HG03039 (cell line): ENCODE measurements at regions not wholly inside any gene's neighbourhood (a gene's known extent, or its start where the extent isn't known, plus 50 kb on each side); places are given as distances from the start of the nearest gene placed in this dataset.
A peak's percentile ranks its signal among the peaks of the same experiment; 100 is the strongest.

ENCODE experiments used
- ATAC-seq: cut with Tn5 transposase; IDR thresholded peaks from one replicate; pipeline ENCODE4 v1.9.1; 2021; ENCODE audit warnings: mild to moderate bottlenecking, moderate library complexity; ENCODE audit not compliant: unreplicated experiment

DNA sequence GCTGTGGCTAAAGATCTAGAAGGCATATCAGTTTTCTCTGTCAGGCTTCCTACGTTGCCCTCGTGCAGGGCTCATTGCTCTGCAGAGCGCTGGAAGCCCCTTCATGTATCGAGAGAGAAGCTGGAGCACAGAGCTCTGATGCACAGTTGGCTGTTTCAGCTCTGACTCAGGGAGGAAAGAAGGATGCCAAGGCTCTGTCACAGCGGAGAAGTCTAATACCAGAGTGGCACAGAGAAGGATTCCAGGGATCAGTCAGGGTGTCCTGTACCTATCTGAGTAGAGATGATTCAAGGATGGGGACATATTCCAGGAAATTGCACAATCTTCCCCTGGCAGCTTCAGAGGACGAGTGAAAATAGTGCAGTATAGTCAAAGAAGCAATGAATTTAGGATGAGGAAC lies 179.2 kb upstream of the FMN2 start:
- ATAC-seq = no peak

DNA sequence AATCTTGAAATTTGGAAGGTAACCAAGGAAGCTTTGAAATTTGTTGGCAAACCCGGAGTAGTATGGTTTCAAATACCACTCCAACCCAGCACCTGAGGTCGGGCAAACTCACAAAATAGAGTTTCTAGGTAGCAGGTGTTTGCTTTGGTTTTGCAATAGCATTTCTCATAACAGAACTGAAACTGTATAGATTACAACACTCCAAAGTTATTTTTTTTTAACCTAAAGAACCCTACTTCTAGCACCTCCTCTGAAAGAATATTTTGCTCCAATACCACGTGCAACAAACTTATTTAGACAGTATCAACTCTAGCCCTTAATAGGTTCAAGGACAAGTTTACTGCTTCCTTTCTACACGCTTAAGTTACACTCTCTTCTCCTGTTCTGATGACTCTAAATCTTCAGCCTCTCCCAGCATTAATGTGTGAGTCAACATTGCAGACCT lies 178.5 kb upstream of the FMN2 start:
- no peak for ATAC-seq

DNA sequence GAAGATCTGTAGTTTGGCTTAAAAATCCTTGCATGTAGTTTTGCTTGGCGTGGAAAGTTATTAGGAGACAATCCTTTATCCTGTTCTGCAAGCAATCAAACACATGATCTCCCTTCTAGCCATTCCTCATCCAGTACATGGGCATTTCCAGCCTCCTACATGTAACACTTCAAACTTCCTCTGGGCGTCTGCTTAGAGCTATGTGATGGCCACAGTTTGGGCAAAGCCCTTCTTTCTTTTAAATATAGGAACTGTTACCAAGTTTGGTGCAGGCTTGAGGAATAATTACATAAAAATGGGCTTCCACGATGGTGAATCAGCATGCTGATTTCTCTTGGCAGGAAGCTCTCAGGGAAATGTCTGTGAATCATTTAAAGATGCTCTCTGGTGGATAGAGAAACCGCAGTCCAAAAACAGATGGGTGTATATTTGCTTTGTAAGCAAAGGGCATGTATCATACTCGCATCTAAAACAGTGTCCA lies 176.9 kb upstream of the FMN2 start:
- no peak for ATAC-seq

DNA sequence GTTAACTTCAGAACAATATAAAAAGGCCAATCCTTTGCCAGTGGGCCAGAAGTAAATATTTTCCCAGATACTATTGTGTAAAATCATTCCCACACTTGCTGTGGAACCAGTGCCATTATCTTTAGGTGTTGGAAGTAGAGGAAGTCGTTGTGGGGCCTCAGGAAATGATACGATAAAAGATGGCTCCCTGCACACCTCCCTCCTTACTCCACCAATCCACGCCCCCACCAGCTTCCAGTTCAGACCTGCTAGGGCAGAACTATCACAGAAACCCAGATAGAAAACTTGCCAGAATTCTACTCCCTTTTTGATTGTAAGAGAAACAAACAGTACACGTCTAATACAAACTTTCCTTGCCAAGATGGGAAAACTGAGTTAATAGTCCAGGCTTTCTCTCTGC lies 173.0 kb upstream of the FMN2 start:
- no peak for ATAC-seq

DNA sequence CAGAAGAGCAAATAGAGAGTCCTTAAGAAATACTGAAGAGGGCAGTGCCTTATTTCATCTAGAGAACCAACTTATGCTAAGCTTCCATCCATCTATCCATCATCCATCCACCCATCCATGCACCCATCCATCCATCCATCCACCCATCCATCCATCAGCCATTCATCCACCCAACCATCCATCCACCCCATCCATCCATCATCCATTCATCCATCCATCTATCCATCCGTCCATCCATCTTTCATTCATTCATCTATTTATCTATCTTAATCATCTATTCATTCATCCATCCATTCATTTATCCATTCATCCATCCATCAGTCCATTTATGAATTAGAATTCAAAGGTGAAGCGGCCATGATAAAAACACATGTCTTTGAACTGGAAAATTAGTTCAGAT lies 171.5 kb upstream of the FMN2 start:
- ATAC-seq = no peak

DNA sequence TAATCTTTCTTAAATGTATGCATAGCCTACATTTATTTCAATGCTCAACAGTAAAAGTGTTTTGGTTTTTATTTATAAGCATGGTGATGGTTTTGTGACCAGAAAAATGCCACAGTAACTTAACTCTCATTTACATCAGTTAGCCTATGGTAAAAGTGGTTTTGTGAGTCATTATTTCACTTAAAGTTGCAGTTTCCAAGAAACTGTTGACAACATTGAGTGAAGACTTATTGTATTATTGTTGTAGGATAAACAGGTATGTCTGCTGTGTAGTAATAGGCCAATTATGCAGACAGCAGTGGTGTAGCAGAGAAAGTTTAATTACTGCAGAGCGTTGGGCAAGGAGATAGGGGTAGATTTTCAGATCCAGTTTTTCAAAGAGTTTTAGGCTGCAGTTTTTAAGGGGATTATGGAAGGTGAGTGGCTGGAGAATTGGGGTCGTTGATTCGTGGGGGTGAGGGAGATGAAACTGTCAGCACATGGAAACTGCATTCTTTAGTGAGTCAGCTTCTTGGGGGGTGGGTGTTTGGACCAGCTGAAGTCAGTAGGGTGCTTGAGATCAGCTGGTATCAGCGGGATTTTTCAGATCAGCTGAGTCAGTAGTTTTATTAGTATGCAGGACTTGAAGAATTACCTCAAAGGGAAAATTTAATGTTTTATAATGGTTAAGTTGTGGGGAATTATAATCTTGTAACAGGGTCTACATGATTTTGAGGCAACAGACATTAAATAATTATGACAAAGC lies 168.7 kb upstream of the FMN2 start:
- no peak for ATAC-seq

DNA sequence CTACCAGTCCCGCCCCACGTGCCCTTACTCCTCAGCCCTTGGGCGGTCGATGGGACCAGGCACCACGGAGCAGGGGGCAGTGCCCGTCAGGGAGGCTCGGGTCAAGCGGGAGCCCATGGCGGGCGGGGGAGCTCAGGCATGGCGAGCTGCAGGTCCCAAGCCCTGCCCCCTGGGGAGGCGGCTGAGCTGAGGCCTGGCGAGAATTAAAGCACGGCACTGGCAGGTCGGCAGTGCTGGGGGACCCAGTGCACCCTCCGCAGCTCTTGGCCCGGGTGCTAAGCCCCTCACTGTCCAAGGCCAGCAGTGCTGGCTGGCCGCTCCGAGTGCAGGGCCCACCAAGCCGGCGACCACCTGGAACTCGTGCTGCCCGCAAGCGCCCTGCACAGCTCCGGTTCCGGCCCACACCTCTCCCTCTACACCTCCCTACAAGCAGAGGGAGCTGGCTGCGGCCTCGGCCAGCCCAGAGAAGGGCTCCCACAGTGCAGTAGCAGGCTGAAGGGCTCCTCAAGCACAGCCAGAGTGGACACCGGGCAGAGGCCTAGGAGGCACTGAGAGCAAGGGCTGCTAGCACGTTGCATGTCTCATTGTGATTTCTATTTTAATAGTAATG lies 166.8 kb upstream of the FMN2 start:
- no peak for ATAC-seq

DNA sequence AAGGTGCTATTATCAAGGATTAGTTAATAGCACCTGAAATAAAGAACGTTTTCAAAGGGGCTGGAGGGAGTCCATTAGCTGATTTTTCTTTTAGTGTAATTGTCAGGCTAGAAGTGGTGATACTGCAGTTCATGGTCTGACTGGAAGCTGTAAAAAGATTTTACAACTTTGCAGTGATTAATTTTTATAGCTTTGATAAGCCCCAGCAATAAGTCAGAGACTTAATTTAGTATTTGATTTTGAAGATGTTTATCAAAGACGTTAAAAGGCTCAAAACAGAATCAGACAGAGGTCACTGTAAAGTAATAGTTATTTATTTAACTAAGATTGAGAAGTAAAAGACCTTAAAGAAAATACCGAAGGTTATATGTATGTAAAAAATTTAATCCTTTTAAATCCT lies 165.5 kb upstream of the FMN2 start:
- no peak for ATAC-seq

DNA sequence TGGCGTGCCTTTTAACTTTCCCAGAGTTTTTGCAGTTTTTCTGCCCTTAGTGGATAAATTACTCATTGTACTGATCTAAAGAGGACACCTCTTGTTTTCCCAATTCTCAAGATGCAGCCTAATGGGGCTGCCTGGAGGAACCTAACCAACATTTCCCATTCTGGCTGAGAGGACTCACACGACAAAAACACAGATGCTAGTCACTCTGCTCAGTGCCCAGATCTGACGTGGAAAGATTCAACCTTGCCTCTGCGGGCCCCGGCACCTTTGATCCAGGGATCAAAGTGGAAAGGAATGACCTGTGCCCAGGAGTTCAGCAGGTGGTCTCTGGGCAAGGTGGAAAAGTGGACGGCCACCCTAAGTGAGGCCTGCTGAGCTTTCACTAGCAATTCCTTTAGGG lies 162.4 kb upstream of the FMN2 start:
- ATAC-seq = no peak

DNA sequence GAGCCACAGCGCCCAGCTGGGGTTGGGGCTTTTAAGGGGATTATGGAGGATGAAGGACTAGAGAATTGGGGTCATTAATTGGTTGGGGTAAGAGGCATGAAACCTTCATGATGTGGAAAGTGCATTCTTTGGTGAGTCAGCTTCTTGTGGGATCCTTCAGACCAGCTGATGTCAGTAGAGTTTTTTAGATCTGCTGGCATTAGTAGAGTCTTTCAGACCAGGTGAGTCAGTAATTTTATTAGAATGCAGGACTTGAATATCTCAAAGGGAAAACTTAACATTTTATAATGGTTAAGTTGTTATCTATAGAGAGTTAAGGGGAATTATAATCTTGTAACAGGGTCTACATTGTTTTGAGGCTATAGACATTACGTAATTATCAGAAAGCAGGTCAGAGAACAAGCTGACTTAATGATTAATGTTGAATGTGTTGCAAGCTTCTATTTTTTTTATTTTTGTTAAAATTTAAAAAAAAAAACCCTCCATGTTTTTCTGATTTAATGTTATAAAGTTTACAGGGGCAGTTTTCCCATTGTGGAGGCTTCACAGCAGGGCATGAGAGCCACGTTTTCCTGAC lies 160.9 kb upstream of the FMN2 start:
- no peak for ATAC-seq

DNA sequence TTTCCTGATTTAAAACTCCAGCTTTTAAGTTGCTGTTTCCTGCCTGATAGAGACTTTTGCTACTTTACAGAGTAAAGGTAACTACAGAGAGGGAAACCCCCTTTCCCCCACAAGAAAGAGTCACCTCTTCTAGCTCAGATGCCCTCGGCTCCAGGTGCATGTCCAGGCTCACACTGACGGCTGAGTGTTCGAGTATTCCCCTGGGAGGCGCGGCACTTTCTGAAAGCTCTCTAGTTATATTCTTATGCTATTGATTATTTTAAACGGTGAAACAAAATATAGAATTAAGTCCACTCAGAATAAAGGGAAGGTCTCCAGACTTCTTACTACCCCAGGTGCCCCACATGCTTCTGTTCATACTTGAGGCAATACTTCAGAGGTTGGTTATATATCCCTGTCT lies 160.3 kb upstream of the FMN2 start:
- no peak for ATAC-seq

DNA sequence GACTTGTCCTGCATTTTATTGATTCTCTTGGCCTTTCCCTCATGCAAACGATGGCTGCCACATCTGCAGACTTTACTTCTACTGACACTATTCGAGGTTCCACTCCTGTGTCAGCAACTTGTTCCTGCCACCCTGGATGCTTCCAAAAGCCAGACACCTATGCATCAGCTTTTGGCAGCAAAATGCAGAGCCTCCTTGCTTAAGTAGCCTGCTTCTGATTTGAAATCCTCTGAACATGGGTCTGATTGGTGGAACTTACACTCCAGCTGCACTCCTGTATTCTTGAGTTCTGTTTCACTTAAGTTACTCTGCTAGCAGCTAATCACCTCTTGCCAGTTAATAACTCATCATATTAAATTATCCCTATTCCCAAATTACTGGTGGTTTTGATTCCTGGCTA lies 152.1 kb upstream of the FMN2 start:
- no peak for ATAC-seq

DNA sequence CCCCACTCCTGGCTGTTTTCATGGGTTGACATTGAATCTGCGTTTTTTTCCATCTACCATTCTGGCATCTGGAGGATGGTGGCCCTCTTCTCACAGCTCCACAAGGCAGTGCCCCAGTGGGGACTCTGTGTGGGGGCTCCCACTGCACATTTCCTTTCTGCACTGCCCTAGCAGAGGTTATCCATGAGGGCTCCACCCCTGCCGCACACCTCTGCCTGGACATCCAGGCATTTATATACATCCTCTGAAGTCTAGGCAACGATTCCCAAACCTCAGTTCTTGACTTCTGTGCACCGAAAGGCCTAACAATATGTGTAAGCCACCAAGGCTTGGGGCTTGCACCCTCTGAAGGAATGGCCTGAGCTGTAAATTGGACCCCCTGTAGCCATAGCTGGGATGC lies 147.9 kb upstream of the FMN2 start:
- no peak for ATAC-seq

DNA sequence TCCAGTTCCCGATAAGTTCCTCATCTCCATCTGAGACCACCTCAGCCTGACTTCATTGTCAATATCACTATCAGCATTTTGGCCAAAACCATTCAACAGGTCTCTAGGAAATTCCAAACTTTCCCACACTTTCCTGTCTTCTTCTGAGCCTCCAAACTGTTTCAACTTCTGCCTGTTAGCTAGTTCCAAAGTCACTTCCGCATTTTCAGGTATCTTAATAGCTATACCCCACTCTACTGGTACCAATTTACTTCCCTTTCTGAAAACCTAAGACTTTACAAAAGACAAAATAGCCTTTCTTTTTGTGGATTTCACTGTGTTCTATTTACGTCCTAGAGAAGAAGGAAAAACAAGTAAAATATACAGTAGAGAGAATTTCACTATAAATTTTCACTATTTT lies 147.0 kb upstream of the FMN2 start:
- ATAC-seq = no peak

DNA sequence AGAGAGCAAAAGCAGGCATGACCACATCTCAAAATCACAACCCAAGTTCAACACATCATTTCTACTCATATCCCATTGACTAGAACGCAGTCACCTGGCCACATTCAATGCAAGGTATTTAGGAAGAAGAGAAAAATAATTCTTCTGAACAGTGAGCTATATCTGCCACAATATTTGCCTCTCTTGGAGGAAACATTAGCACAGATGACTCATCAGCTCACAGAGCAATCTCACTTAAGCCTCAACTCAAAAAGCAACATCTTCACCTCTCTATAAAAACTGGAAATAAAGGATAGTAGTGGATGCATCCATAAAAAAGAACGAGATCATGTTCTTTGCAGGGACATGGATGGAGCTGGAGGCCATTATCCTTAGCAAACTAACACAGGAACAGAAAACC lies 143.9 kb upstream of the FMN2 start:
- ATAC-seq = no peak

DNA sequence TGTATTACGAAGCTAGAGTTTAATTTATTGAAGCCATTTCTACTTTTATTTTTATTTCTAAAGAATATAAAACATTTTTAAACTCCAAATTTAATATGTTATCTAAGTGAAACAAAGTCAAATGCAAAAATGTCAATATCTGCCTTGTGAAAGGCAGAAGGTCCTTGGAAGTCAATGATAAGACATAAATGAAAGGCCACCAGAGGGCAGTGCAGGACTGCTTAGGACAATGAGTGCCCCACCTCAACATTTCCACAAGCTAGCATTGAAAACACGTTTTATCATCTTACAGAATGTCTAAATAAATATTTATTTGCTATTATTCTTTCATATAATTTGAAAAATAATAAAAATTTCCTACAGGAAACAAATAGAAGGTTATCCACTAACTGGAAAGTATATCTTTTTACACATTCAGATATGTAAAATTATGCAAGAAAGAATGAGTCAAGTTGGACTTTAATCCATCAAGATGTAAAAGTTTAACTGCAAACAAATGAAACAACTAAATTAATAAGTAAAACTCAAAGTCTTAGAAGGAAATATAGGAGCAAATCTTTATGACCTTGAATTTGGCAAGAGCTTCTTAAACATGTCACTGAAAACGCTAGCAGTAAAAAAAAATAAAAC lies 140.1 kb upstream of the FMN2 start:
- ATAC-seq = peak; percentile 62

DNA sequence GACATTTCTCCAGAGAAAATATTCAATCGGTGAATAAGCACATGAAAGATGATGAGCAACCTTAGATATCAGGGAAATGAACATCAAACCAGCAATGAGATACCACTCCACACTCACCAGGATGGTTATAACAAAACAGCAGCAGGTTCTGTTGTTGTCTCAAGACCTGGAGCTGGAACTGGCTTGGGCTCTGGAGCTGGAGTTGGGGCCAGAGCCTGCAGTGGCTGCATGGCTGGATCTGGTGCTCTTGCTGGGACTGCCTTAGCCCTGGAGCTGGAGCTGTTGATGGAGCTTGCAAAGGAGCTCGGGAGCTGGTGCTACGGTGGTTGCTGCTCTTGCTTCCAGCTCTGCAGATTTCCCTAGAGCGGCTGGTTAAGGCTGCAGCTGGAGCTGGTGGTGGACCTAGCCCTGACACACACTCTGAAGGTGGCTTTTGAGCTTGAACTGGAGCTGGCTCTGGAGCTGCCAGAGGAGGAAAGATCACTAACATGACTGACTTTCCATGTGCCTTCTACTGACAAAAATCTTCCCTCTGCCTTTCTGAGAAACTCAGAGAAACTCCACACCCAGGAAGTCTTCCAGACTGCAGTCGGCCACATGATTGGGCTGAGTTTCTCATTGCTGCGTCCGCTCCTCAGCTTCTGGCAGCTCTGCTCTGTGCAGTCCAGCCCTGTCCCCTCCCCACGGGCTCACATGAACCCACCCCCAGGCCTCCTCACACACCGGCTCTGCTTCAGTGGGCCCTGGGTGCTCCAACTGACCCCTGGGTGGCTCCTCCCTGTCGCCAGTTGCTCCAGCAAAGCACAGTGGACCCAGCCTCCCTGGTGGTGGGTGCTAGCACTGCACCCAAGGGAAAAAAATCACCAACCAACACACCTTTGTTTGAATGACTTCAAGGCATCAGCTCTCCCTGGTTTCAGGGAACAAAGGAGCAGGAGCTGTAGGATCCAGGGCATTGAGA lies 139.1 kb upstream of the FMN2 start:
- no peak for ATAC-seq

DNA sequence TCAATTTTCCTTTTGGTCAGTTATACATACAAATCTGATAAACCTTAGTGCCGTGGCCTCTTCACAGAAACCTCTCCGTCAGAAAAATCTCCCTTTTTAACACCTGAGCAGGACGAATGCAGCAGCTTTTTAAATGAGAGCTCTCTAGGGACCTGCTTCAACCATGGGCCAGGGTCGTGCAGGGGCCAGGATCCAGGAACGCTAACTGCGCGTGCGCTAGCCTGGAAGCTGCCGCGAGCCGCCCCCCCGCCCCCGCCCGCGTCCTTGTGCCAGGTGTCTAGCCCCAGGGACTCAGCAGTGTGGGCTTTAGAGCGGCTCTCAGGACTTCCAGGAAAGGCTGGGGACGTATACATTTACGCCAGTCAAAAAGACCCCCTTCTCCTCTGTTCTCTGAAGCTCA lies 136.8 kb upstream of the FMN2 start:
- no peak for ATAC-seq

DNA sequence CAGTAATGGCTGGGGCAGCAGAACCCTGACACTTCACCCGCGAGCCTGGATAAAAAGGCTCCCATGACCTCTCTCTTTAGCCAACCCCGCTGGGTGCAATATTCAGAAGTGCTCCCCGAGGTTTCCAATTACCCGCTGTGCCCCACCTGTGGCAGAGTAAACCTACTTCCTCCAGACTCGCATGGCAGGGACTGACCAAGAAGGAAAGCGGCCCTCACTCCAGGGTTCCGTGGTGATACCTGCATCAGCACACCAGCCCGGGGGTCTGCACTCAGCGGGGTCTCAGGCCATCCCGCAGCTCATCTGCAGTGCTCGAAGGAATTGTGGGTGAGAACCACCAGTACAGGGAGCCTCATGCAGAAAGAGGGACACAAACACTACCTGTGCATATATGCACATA lies 136.3 kb upstream of the FMN2 start:
- no peak for ATAC-seq

DNA sequence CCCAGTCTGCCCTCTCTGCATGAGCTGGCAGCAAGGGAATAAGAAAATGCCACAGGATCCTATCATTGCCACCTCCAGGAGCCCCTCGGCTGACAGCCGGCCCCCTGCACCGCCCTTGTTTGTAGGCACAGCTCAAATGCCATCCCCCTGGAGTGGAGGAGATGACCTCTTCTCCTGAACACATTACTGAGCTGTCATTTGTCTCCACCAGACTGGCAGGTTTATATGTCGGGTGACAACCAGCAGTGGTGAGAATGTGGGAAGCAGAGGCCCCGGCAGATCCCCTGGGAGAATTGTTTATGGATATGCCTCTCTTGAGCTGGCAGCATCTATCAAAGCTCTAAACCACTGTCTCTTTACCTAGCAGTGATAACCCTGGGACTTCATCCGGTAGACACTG lies 135.4 kb upstream of the FMN2 start:
- no peak for ATAC-seq

DNA sequence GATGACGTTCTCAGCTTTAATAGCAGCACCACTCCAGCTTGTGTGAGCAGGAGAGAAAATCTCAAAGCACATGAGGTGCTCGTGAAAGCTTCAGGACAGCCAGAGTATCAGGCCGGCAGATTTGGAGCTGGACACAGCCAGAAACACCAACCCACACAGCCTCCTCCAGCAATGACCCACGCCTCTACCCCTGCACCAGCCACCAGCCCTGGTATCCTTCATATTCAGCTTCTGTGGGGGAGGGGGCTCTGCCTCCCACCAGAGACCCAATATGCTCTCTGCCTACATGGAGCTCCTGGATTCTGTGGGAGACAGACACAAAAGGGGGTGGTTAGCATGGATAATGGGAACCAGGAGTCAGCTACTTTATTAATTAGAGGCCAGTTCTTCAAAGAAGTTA lies 133.6 kb upstream of the FMN2 start:
- no peak for ATAC-seq
